ENCODE measurements at regions not wholly inside any gene's neighbourhood (a gene's known extent, or its start where the extent isn't known, plus 50 kb on each side); places are given as distances from the start of the nearest gene placed in this dataset.

DNA sequence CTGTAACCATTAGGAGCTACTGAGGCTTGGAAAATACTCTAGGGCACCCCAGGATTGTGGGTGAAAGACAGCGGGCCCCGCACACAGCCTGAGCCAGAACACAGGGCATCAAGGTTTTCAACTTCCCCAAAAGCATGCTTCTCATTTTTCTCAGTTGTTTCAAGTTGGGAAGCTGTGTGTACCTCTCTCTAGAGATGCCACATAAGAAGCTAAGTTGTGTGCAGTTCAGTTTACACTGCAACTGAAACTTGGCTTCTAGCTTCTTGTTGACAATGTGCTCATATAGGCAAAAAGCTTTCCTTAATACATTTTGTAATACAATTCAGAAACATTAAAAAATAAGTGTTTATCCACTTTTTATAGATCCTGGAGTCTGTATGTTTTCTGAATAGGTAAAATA, 88.1 kb upstream of the PTPRR start:
- Histone ChIP-seq H3K27ac (ENCODE audit: low read depth, low read length) (no peak overlapping the region), H3K9me2 (replicated peaks; ENCODE audit: control insufficient read depth, low read length) (no peaks in the 10 kb centered on the region), H3K4me3 (ENCODE audit: low read length) (no peak overlapping the region), H3F3A (ENCODE audit: control insufficient read depth, insufficient read depth) (no peaks in the 10 kb centered on the region), H3K4me1 (ENCODE audit: control insufficient read depth, low read length) (no peaks in the 10 kb centered on the region), H3K79me2 (ENCODE audit: control insufficient read depth, low read length) (no peaks in the 10 kb centered on the region), H3K36me3 (ENCODE audit: control insufficient read depth, low read length) (no peaks in the 10 kb centered on the region), H3K4me2 (ENCODE audit: low read length) (no peak overlapping the region), H3K9me3 (ENCODE audit: control insufficient read depth, insufficient read depth, low read length) (no peaks in the 10 kb centered on the region), H4K20me1 (ENCODE audit: control insufficient read depth, insufficient read depth, low read depth, low read length) (no peaks in the 10 kb centered on the region), H3K27me3 (ENCODE audit: control insufficient read depth, low read length) (no peaks in the 10 kb centered on the region)
- TF ChIP-seq EZH2phosphoT487 (IDR thresholded peaks at IDR 0.05; ENCODE audit: borderline replicate concordance, low read length), result no peak
- TF ChIP-seq, protein P1, sequence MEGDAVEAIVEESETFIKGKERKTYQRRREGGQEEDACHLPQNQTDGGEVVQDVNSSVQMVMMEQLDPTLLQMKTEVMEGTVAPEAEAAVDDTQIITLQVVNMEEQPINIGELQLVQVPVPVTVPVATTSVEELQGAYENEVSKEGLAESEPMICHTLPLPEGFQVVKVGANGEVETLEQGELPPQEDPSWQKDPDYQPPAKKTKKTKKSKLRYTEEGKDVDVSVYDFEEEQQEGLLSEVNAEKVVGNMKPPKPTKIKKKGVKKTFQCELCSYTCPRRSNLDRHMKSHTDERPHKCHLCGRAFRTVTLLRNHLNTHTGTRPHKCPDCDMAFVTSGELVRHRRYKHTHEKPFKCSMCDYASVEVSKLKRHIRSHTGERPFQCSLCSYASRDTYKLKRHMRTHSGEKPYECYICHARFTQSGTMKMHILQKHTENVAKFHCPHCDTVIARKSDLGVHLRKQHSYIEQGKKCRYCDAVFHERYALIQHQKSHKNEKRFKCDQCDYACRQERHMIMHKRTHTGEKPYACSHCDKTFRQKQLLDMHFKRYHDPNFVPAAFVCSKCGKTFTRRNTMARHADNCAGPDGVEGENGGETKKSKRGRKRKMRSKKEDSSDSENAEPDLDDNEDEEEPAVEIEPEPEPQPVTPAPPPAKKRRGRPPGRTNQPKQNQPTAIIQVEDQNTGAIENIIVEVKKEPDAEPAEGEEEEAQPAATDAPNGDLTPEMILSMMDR (IDR thresholded peaks at IDR 0.05; ENCODE audit: low read depth, low read length, poor library complexity, severe bottlenecking), result no peak

DNA sequence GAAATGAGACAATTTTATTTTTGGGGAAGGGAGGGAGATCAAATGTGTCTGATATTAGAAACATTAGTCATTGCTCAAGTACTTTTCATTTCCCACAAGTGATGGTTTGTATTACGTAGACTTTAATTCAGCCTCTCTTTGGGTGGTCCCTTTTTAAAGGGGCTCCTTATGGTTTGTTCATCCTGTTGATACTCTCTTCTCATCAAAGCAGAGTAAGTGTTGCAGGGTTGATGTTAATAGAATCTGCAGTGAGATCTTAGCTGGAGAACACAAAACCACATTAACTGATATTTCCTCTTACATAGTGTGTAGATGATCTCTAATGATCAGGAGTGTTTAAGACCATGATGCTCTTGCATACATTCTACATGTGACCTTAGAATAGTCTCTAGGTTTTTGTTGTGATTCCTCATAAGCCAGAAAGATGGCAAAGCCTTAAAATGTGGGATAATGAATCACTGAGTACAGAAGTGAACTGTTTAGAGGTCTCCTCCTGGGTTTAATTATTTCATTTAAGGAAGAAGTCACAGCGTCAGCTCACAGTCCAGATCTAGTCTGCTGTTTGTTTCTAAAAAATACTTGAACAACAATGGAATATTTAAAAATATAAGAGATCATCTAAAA, 87.4 kb upstream of the PTPRR start:
- no peaks in the 10 kb centered on the region for H3K79me2 ChIP-seq (ENCODE audit: control insufficient read depth, low read length)
- no peaks in the 10 kb centered on the region for H3K9me2 ChIP-seq (replicated peaks; ENCODE audit: control insufficient read depth, low read length)
- H3K27me3 ChIP-seq (ENCODE audit: control insufficient read depth, low read length), result no peaks in the 10 kb centered on the region
- H3F3A ChIP-seq (ENCODE audit: control insufficient read depth, insufficient read depth), result no peaks in the 10 kb centered on the region
- H3K4me3 ChIP-seq (ENCODE audit: low read length), result no peak overlapping the region
- H3K4me2 ChIP-seq (ENCODE audit: low read length), result no peak overlapping the region
- no peaks in the 10 kb centered on the region for H3K9me3 ChIP-seq (ENCODE audit: control insufficient read depth, insufficient read depth, low read length)
- no peak overlapping the region for H3K27ac ChIP-seq (ENCODE audit: low read depth, low read length)
- no peaks in the 10 kb centered on the region for H3K4me1 ChIP-seq (ENCODE audit: control insufficient read depth, low read length)
- H3K36me3 ChIP-seq (ENCODE audit: control insufficient read depth, low read length), result no peaks in the 10 kb centered on the region
- H4K20me1 ChIP-seq (ENCODE audit: control insufficient read depth, insufficient read depth, low read depth, low read length), result no peaks in the 10 kb centered on the region
- TF ChIP-seq EZH2phosphoT487 (IDR thresholded peaks at IDR 0.05; ENCODE audit: borderline replicate concordance, low read length), result no peak
- TF ChIP-seq, protein P1 (IDR thresholded peaks at IDR 0.05; ENCODE audit: low read depth, low read length, poor library complexity, severe bottlenecking), result no peak

DNA sequence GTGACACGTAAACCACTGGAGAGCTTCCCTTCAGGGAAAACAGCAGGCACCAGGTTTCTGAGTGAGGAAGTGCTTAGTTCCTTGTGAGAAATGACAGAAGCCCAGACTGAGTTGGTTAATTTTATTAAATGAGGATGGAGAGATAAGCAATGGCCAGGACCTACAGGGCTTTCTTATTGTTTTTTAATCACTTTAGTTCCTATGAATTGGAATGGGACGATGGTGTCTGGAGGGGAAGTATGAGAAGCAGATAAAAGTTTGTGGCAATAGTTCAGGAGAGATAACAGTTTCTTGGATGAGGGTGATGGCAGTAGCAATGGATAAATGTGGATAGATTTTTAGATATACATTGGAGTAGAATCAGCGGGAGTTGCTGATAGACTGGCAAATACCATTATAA, 86.5 kb upstream of the PTPRR start:
- Histone ChIP-seq H3K79me2 (ENCODE audit: control insufficient read depth, low read length) (no peaks in the 10 kb centered on the region), H3K9me2 (replicated peaks; ENCODE audit: control insufficient read depth, low read length) (no peaks in the 10 kb centered on the region), H4K20me1 (ENCODE audit: control insufficient read depth, insufficient read depth, low read depth, low read length) (no peaks in the 10 kb centered on the region), H3K9me3 (ENCODE audit: control insufficient read depth, insufficient read depth, low read length) (no peaks in the 10 kb centered on the region), H3K4me2 (ENCODE audit: low read length) (no peak overlapping the region), H3K36me3 (ENCODE audit: control insufficient read depth, low read length) (no peaks in the 10 kb centered on the region), H3F3A (ENCODE audit: control insufficient read depth, insufficient read depth) (no peaks in the 10 kb centered on the region), H3K27ac (ENCODE audit: low read depth, low read length) (no peak overlapping the region), H3K4me3 (ENCODE audit: low read length) (no peak overlapping the region), H3K27me3 (ENCODE audit: control insufficient read depth, low read length) (no peaks in the 10 kb centered on the region), H3K4me1 (ENCODE audit: control insufficient read depth, low read length) (no peaks in the 10 kb centered on the region)
- TF ChIP-seq, protein P1 (IDR thresholded peaks at IDR 0.05; ENCODE audit: low read depth, low read length, poor library complexity, severe bottlenecking), result no peak
- TF ChIP-seq EZH2phosphoT487 (IDR thresholded peaks at IDR 0.05; ENCODE audit: borderline replicate concordance, low read length), result no peak

Measured in DOHH2 (cell line).